ENCODE measurements at regions not wholly inside any gene's neighbourhood (a gene's known extent, or its start where the extent isn't known, plus 50 kb on each side); places are given as distances from the start of the nearest gene placed in this dataset.

- ChIA-PET CTCF (no interaction called here), POLR2A (no interaction called here)
- in situ Hi-C loops (cut with HindIII; ENCODE audit: low pct_unique_long_range_greater_than_20kb, low sequenced_read_pairs) (no loop called here), intact Hi-C loops (cut with micrococcal nuclease; ENCODE audit: unreplicated experiment) (no loop called here)
- DNase-seq (ENCODE audit: low read depth, low spot score): no peak
- H3K27ac ChIP-seq (ENCODE audit: low read length): no peak overlapping the region
- H3K4me3 ChIP-seq (ENCODE audit: low read depth in 2 of 2, low read length in 2 of 2): no peak overlapping the region
- no peaks in the 10 kb centered on the region for H3K36me3 ChIP-seq (ENCODE audit: control insufficient read depth, insufficient read depth, low read length)
- BruUV-seq (replicated peaks): no TSS peak
- TF ChIP-seq SIN3A (IDR thresholded peaks at IDR 0.05; ENCODE audit: borderline replicate concordance, insufficient read depth, low read depth, low read length) (no peak), POLR2AphosphoS5 (IDR thresholded peaks at IDR 0.05; ENCODE audit: low read depth, low read length) (no peak), TCF7L2 (IDR thresholded peaks at IDR 0.05; ENCODE audit: low read depth, low read length) (no peak)
- TF ChIP-seq, protein P1, sequence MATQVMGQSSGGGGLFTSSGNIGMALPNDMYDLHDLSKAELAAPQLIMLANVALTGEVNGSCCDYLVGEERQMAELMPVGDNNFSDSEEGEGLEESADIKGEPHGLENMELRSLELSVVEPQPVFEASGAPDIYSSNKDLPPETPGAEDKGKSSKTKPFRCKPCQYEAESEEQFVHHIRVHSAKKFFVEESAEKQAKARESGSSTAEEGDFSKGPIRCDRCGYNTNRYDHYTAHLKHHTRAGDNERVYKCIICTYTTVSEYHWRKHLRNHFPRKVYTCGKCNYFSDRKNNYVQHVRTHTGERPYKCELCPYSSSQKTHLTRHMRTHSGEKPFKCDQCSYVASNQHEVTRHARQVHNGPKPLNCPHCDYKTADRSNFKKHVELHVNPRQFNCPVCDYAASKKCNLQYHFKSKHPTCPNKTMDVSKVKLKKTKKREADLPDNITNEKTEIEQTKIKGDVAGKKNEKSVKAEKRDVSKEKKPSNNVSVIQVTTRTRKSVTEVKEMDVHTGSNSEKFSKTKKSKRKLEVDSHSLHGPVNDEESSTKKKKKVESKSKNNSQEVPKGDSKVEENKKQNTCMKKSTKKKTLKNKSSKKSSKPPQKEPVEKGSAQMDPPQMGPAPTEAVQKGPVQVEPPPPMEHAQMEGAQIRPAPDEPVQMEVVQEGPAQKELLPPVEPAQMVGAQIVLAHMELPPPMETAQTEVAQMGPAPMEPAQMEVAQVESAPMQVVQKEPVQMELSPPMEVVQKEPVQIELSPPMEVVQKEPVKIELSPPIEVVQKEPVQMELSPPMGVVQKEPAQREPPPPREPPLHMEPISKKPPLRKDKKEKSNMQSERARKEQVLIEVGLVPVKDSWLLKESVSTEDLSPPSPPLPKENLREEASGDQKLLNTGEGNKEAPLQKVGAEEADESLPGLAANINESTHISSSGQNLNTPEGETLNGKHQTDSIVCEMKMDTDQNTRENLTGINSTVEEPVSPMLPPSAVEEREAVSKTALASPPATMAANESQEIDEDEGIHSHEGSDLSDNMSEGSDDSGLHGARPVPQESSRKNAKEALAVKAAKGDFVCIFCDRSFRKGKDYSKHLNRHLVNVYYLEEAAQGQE (IDR thresholded peaks at IDR 0.05; ENCODE audit: insufficient read depth in 1 of 2, low read depth in 2 of 2, low read length in 1 of 2): no peak
- TF ChIP-seq, protein P2, sequence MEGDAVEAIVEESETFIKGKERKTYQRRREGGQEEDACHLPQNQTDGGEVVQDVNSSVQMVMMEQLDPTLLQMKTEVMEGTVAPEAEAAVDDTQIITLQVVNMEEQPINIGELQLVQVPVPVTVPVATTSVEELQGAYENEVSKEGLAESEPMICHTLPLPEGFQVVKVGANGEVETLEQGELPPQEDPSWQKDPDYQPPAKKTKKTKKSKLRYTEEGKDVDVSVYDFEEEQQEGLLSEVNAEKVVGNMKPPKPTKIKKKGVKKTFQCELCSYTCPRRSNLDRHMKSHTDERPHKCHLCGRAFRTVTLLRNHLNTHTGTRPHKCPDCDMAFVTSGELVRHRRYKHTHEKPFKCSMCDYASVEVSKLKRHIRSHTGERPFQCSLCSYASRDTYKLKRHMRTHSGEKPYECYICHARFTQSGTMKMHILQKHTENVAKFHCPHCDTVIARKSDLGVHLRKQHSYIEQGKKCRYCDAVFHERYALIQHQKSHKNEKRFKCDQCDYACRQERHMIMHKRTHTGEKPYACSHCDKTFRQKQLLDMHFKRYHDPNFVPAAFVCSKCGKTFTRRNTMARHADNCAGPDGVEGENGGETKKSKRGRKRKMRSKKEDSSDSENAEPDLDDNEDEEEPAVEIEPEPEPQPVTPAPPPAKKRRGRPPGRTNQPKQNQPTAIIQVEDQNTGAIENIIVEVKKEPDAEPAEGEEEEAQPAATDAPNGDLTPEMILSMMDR (IDR thresholded peaks at IDR 0.05): no peak
- ATAC-seq: no peak
- H3K9me3 ChIP-seq (ENCODE audit: control insufficient read depth, insufficient read depth, low read depth, low read length): peaks cover 10% of the 10 kb centered on the region; the same call in 1 of the 2 replicates
- H3K27me3 ChIP-seq (ENCODE audit: control insufficient read depth, insufficient read depth, low read length): no peaks in the 10 kb centered on the region
- no peaks in the 10 kb centered on the region for H3K4me1 ChIP-seq (ENCODE audit: control insufficient read depth, insufficient read depth, low read length)
These were observed 158.5 kb upstream of the HMGA2 start for GRCh38 chr12:65665817-65666216.

DNA sequence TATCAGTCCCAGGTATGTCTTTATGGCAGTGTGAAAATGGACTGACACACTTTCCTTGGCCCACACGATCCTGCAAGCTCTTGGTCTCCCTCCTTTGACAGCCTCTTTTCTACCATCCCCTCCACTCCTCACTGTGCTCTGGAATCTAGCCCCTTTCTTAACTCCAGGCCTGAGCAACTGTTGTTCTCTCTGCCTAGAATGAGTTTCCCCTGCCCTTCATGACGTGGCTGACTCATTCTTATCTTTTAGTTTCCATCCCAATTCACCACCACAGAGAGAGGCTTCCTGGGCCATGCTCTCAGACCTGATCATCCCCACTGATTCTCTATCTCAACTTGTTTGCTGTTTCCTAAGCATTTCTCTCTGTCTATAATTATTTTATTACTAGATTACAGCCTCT lies 157.4 kb upstream of the HMGA2 start:
- intact Hi-C loops (cut with micrococcal nuclease; ENCODE audit: unreplicated experiment): no loop called here
- Histone ChIP-seq H3K9me3 (ENCODE audit: control insufficient read depth, insufficient read depth, low read depth, low read length) (peaks cover 10% of the 10 kb centered on the region; the same call in 1 of the 2 replicates), H3K27me3 (ENCODE audit: control insufficient read depth, insufficient read depth, low read length) (no peaks in the 10 kb centered on the region), H3K27ac (ENCODE audit: low read length) (no peak overlapping the region), H3K36me3 (ENCODE audit: control insufficient read depth, insufficient read depth, low read length) (no peaks in the 10 kb centered on the region), H3K4me3 (ENCODE audit: low read depth in 2 of 2, low read length in 2 of 2) (no peak overlapping the region), H3K4me1 (ENCODE audit: control insufficient read depth, insufficient read depth, low read length) (no peaks in the 10 kb centered on the region)
- BruUV-seq (replicated peaks): no TSS peak
- CTCF ChIA-PET: no interaction called here
- TF ChIP-seq TCF7L2 (IDR thresholded peaks at IDR 0.05; ENCODE audit: low read depth, low read length): no peak
- TF ChIP-seq, protein P2 (IDR thresholded peaks at IDR 0.05): no peak
- TF ChIP-seq, protein P1 (IDR thresholded peaks at IDR 0.05; ENCODE audit: insufficient read depth in 1 of 2, low read depth in 2 of 2, low read length in 1 of 2): no peak
- no peak for TF ChIP-seq POLR2AphosphoS5 (IDR thresholded peaks at IDR 0.05; ENCODE audit: low read depth, low read length)
- no peak for TF ChIP-seq SIN3A (IDR thresholded peaks at IDR 0.05; ENCODE audit: borderline replicate concordance, insufficient read depth, low read depth, low read length)
- no peak for ATAC-seq
- POLR2A ChIA-PET: no interaction called here
- DNase-seq (ENCODE audit: low read depth, low spot score): no peak
- in situ Hi-C loops (cut with HindIII; ENCODE audit: low pct_unique_long_range_greater_than_20kb, low sequenced_read_pairs): no loop called here

Data from Panc1 (cell line).